GM19043 (cell line): ENCODE measurements at regions not wholly inside any gene's neighbourhood (a gene's known extent, or its start where the extent isn't known, plus 50 kb on each side); places are given as distances from the start of the nearest gene placed in this dataset.

Experiments used
- ATAC-seq: cut with Tn5 transposase; IDR thresholded peaks from one replicate; pipeline ENCODE4 v1.9.1; 2021; ENCODE audit warnings: low read depth; ENCODE audit not compliant: unreplicated experiment

GRCh38 chr6:140050101-140050995 is 675.9 kb upstream of the CITED2 start:
- no peak for ATAC-seq

DNA sequence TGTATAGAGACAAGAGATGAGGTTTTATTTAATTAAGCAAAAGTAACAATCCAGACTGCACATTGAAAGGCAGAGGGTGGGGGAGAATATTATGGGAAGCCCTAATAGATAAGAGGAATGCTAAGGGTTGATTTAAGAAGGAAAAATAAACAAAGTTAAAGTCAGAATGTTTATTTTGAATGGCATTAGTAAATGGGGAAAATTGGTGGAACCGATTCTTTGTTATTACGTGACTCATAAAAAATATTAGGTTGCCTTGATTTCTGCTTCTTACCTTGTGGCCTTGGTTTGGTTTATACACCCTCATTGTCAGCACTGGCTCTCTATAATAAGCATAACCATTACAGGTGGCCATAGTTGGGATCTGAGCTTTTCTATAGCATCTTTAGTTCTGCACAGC is 674.8 kb upstream of the CITED2 start:
- ATAC-seq = no peak

- ATAC-seq = no peak
Observed at GRCh38 chr6:140048202-140048790, 673.8 kb upstream of the CITED2 start.

DNA sequence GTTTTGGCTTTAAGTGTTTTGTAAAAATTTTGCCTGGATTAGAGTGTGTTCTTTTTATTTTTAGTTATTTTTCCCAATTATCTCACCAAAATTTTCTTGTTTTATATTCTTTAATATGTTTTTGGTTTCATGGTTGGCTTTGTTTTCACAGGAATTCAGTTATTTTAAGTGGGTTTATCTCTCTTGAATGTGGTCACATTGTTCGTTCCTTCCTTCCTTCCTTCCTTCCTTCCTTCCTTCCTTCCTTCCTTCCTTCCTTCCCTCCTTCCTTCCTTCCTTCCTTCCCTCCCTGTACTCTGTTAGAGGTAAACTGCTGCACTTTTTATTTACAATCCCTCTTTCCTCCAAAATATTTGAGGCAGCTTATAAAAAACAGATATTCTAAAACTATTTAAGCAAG is 672.9 kb upstream of the CITED2 start:
- ATAC-seq = no peak

GRCh38 chr6:140046016-140046632 is 671.7 kb upstream of the CITED2 start:
- no peak for ATAC-seq

DNA sequence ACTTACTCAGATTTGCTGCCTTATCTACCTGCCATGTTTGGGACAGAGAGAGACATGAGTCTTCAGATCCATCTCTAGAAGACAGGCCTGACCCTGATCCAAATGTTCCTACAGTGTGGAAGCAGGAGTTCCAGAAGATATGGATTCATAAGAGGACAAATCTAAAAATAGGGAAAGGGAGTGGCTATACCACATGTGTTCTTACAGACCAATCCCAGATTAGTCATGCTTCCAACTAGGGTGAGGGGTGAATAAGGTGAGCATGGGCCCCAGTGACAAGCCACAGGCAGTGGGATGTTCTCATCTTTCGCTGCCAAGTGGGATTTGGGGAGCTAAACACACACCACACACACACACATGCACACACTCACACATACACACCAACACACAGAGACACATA is 670.7 kb upstream of the CITED2 start:
- no peak for ATAC-seq

- ATAC-seq = no peak
Observed at GRCh38 chr6:140044626-140045025, 670.2 kb upstream of the CITED2 start.

GRCh38 chr6:140043762-140044378 is 669.4 kb upstream of the CITED2 start:
- ATAC-seq = no peak

DNA sequence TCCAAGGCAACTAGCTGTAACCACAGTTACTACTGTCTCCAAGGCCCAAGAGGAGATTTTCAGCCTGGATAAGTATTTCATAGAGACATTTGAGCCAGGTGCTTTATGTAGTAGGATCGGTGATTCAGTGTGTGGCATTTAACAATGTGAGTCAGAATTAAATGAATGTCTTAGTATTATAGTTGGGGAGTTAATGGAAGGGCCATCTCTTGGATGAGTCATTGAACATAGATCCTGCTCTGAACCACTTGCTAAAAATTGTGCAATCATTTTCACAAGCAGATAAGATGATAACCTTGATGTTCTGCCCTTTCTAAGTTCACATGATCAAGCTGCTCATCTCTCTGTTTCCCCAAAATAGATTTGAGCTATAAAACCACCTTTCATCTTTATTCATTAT is 668.9 kb upstream of the CITED2 start:
- ATAC-seq = no peak

- no peak for ATAC-seq
Observed at GRCh38 chr6:140041571-140042332, 667.3 kb upstream of the CITED2 start.

DNA sequence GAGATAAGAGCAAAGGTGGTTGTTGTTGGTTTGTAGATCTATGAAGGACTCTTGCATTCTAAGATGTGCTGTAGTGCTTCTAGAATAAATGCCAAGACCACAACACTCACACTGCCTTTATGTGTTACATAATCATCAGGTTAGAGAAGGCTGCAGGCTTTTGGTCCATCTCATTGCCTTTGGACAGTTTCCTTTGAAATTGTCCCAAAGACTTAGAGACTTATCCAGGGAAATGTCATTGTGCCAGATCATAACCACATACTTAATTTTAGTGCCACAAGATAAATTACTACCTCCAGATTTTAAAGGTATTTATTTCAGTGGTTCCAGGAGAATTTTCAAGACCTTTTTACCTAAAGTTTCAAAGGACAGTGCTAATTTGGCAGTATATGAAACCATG is 666.6 kb upstream of the CITED2 start:
- no peak for ATAC-seq

DNA sequence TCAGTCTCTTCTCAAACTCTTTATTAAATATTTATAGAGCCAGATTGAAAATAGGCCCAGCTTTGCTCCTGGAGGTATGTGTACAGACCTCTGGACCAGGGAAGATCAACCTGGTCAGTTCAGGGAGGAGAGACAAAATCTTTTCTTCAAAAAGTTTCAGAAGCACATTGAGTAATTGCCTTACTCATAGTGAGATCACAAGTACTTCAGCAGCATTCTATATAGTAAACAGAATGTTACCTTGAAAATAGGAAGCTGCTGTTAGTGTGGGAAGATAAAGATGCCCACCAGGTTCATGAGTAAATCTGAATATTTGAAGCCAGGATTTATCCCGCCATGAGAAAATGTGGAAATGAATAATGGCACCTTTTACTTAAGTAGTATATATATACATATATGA is 665.9 kb upstream of the CITED2 start:
- ATAC-seq = no peak

GRCh38 chr6:140039364-140039763 is 664.9 kb upstream of the CITED2 start:
- no peak for ATAC-seq

- no peak for ATAC-seq
Observed at GRCh38 chr6:140036196-140036595, 661.7 kb upstream of the CITED2 start.

GRCh38 chr6:140032189-140032588 is 657.7 kb upstream of the CITED2 start:
- no peak for ATAC-seq

DNA sequence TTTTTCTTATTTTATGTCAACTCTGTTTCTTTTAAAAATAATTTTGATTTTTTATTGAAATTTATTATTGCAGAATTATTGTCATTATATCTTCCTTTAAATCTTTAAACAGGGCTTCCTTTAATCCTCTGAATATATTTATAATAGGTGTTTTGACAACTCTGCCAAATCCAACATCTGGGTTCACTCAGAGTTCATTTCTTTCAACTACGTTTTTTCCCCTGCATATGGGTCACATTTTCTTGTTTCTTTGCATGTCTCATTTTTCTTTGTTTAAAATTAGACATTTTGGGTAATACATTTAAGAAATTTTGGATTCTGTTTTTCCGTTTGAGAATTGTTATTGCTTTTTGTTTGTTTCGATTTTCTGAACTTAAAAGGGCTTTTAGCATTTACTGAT is 655.1 kb upstream of the CITED2 start:
- no peak for ATAC-seq

- no peak for ATAC-seq
Observed at GRCh38 chr6:140027219-140027618, 652.8 kb upstream of the CITED2 start.

DNA sequence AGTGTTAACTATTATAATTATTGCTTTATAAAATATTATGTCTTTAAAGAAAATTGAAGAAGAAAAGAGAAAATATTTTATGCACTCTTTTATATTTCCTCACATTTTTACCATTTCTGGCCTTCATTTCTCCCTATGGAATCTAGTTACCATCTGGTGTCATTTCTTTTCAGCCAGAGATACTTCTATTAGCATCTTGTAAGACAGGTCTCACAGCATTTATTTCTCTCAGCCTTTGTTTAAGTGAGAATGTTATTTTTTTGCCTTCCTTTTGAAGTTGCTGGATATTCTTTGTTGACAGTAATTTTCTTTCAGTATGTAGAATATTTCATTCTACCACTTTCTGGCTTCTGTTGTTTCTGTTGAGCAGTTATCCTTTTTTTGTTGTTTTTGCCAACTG is 652.1 kb upstream of the CITED2 start:
- no peak for ATAC-seq

- no peak for ATAC-seq
Observed at GRCh38 chr6:140025171-140025570, 650.7 kb upstream of the CITED2 start.

GRCh38 chr6:140020207-140020791 is 645.9 kb upstream of the CITED2 start:
- ATAC-seq = no peak
